Vagina (tissue), 2 donors: ENCODE measurements at regions not wholly inside any gene's neighbourhood (a gene's known extent, or its start where the extent isn't known, plus 50 kb on each side); places are given as distances from the start of the nearest gene placed in this dataset.

ENCODE experiments used
- DNase-seq, 2 donors: peaks; one replicate each; pipeline ENCODE4 v3.0.0-alpha.2; 2017; ENCODE audit errors: extremely low spot score in 2 of 2
- H3K27ac ChIP-seq: fragments of 200-600 bp; sonication (generic); one replicate; pipeline ENCODE4 v1.5.1; 2019
- H3K27me3 ChIP-seq: fragments of 200-600 bp; sonication (generic); one replicate; pipeline ENCODE4 v1.5.1; 2019
- H3K36me3 ChIP-seq, 2 donors: fragments of 200-600 bp; sonication (generic); one replicate each; pipeline ENCODE4 v1.5.1; 2017 to 2019
- H3K4me1 ChIP-seq: fragments of 200-600 bp; sonication (generic); one replicate; pipeline ENCODE4 v1.5.1; 2019
- H3K4me3 ChIP-seq, 2 donors: fragments of 200-600 bp; sonication (generic); 1 replicate in 1 of 2; 2 replicates in 1 of 2; pipeline ENCODE4 v1.5.1; 2016 to 2019
- H3K9me3 ChIP-seq: fragments of 200-600 bp; sonication (generic); one replicate; pipeline ENCODE4 v1.5.1; 2019
- CTCF ChIP-seq, 3 experiments: fragments of 450-650 bp in 2 of 3; fragments of 200-600 bp in 1 of 3; sonication (generic) in 1 of 3; IDR thresholded peaks; one replicate each; pipeline ENCODE4 v1.5.1; 2017 to 2019; ENCODE audit warnings: antibody characterized with exemption in 3 of 3, mild to moderate bottlenecking in 2 of 3, moderate library complexity in 2 of 3
- POLR2A ChIP-seq, 2 donors: fragments of 450-650 bp; IDR thresholded peaks; one replicate each; pipeline ENCODE4 v1.6.1; 2017; ENCODE audit warnings: antibody characterized with exemption in 2 of 2, mild to moderate bottlenecking in 2 of 2, moderate library complexity in 2 of 2
- POLR2AphosphoS5 ChIP-seq, 2 donors: sonication (generic); formaldehyde crosslinking; IDR thresholded peaks; one replicate each; pipeline ENCODE4 v1.9.0; 2017; ENCODE audit warnings: antibody characterized with exemption in 2 of 2, mild to moderate bottlenecking in 2 of 2, low read depth in 1 of 2; ENCODE audit not compliant: insufficient read depth in 1 of 2
- intact Hi-C: fragments of 100-400 bp; cut with DNase I; formaldehyde crosslinking; loops from one replicate; pipeline ENCODE4 v1.15.1; 2023

- Histone ChIP-seq H3K4me3 (no peak overlapping the region), H3K4me1 (no peaks in the 10 kb centered on the region), H3K27ac (no peak overlapping the region), H3K36me3 (no peaks in the 10 kb centered on the region), H3K9me3 (no peaks in the 10 kb centered on the region), H3K27me3 (no peaks in the 10 kb centered on the region)
- DNase-seq, result no peak
- TF ChIP-seq CTCF (IDR thresholded peaks at IDR 0.05) (no peak), POLR2AphosphoS5 (IDR thresholded peaks at IDR 0.05; ENCODE audit: insufficient read depth in 1 of 2, low read depth in 1 of 2) (no peak), POLR2A (IDR thresholded peaks at IDR 0.05) (no peak)
- intact Hi-C loops, result no loop called here
Measured at GRCh38 chr2:58904095-58904494, 663.0 kb upstream of the FANCL start.

DNA sequence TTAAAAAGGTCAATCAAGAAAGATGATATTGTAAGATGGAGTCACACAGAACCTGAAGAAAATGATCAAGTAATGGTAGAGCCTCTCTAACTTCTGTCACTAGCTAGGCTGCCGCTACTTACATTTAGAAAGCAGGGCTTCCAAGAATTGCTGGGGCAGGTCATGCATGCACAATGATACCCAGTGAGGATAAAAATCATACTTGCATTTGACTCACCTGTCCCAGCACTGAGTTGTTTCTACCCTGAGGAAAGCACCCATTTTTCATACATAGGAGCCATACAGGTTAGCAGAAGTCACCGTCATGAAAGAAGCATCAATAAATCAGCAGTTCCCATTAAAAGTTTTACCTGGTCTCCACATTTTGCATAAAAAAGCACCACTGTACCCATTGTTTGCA is 662.3 kb upstream of the FANCL start:
- intact Hi-C loops, result no loop called here
- Histone ChIP-seq H3K27ac (no peak overlapping the region), H3K4me1 (no peaks in the 10 kb centered on the region), H3K27me3 (no peaks in the 10 kb centered on the region), H3K4me3 (no peak overlapping the region), H3K9me3 (no peaks in the 10 kb centered on the region), H3K36me3 (no peaks in the 10 kb centered on the region)
- TF ChIP-seq POLR2AphosphoS5 (IDR thresholded peaks at IDR 0.05; ENCODE audit: insufficient read depth in 1 of 2, low read depth in 1 of 2) (no peak), CTCF (IDR thresholded peaks at IDR 0.05) (no peak), POLR2A (IDR thresholded peaks at IDR 0.05) (no peak)
- DNase-seq, result no peak

- TF ChIP-seq POLR2A (IDR thresholded peaks at IDR 0.05), result no peak
- no peak for TF ChIP-seq POLR2AphosphoS5 (IDR thresholded peaks at IDR 0.05; ENCODE audit: insufficient read depth in 1 of 2, low read depth in 1 of 2)
- TF ChIP-seq CTCF (IDR thresholded peaks at IDR 0.05), result no peak
Measured at GRCh38 chr2:58900246-58901027, 659.3 kb upstream of the FANCL start.

DNA sequence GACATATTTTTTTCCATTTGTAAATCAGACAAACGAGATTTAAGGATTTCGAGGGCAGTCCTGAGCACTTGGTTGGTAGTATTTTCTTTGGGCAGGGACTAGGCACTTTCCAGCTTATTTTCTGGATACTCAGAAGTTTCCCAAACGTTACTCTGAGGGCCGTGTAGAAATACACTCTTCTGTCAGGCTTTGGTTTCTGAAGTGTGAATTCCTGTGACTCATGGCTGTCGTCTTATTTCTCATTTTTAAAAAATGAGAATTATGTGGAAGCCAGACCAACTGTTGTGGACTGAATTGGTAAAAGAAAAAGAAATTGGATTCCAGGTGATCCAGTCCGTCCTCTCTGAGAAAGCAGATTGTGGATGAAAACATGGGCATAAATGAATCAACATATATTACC is 658.6 kb upstream of the FANCL start:
- DNase-seq, result no peak
- Histone ChIP-seq H3K4me3 (no peak overlapping the region), H3K27ac (no peak overlapping the region), H3K27me3 (no peaks in the 10 kb centered on the region), H3K36me3 (no peaks in the 10 kb centered on the region), H3K4me1 (no peaks in the 10 kb centered on the region), H3K9me3 (no peaks in the 10 kb centered on the region)
- intact Hi-C loops, result no loop called here
- no peak for TF ChIP-seq CTCF (IDR thresholded peaks at IDR 0.05)
- no peak for TF ChIP-seq POLR2AphosphoS5 (IDR thresholded peaks at IDR 0.05; ENCODE audit: insufficient read depth in 1 of 2, low read depth in 1 of 2)
- no peak for TF ChIP-seq POLR2A (IDR thresholded peaks at IDR 0.05)

More at GRCh38 chr2:58900246-58901027, 659.3 kb upstream of the FANCL start:
- Histone ChIP-seq H3K4me1 (no peaks in the 10 kb centered on the region), H3K27ac (no peak overlapping the region), H3K36me3 (no peaks in the 10 kb centered on the region), H3K27me3 (no peaks in the 10 kb centered on the region), H3K9me3 (no peaks in the 10 kb centered on the region), H3K4me3 (no peak overlapping the region)
- intact Hi-C loops, result no loop called here
- DNase-seq, result no peak

DNA sequence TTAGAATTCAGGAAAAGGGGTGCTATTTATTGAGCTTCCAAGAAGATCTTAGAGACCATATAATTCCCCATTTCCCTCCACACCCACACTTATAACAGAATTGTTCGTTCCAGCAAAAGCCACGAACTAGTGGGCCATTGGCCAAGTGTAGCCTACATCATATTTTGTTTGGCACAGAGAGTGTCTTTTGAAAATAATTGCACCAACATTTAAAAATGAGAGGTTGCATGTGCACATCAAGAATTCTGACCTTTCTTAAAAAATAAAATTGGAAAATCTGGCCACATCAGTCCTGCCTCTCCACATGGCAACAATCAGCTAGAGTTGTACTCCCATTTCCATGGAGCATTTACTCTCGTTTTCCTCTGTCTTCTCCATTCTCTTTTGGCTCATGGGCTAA is 655.5 kb upstream of the FANCL start:
- H3K36me3 ChIP-seq, result no peaks in the 10 kb centered on the region
- H3K4me1 ChIP-seq, result no peaks in the 10 kb centered on the region
- H3K4me3 ChIP-seq, result no peak overlapping the region
- no peak overlapping the region for H3K27ac ChIP-seq
- TF ChIP-seq POLR2A (IDR thresholded peaks at IDR 0.05) (no peak), CTCF (IDR thresholded peaks at IDR 0.05) (no peak), POLR2AphosphoS5 (IDR thresholded peaks at IDR 0.05; ENCODE audit: insufficient read depth in 1 of 2, low read depth in 1 of 2) (no peak)
- intact Hi-C loops, result no loop called here
- H3K27me3 ChIP-seq, result no peaks in the 10 kb centered on the region
- no peaks in the 10 kb centered on the region for H3K9me3 ChIP-seq
- DNase-seq, result no peak
